ENCODE measurements at regions not wholly inside any gene's neighbourhood (a gene's known extent, or its start where the extent isn't known, plus 50 kb on each side); places are given as distances from the start of the nearest gene placed in this dataset.

GRCh38 chr6:48472535-48472934 lies 361.5 kb upstream of the PTCHD4 start:
- ChIA-PET POLR2A (no interaction called here), CTCF (no interaction called here)
- no peak for DNase-seq (ENCODE audit: low read depth, low spot score)
- Histone ChIP-seq H3K27ac (ENCODE audit: low read depth, low read length) (no peak overlapping the region), H3K4me3 (ENCODE audit: low read depth, low read length) (no peak overlapping the region), H3K27me3 (ENCODE audit: control insufficient read depth, insufficient read depth, low read length) (no peaks in the 10 kb centered on the region), H3K9me3 (ENCODE audit: control insufficient read depth, insufficient read depth, low read length) (no peaks in the 10 kb centered on the region)
- TF ChIP-seq CTCF (IDR thresholded peaks at IDR 0.05; ENCODE audit: low read depth, low read length): no peak

DNA sequence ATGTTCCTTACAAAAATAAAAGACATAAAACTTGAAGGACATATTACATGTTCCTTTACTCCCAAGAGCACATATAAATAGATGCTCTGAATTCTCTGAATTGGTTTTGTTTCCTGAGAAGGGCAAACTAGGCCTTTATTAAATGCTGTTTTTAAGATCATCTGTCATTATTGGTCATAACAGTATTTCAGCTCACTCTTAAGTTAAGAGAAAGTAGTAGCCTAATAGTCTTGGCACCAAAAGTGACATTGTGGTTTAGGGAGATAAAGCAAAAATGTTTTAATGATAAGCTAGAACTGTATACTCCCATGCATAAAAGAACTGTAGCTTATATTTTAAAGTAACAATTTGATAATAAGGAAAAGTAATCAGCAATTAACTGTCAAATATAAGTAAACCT lies 361.1 kb upstream of the PTCHD4 start:
- Histone ChIP-seq H3K27ac (ENCODE audit: low read depth, low read length) (no peak overlapping the region), H3K27me3 (ENCODE audit: control insufficient read depth, insufficient read depth, low read length) (no peaks in the 10 kb centered on the region), H3K4me3 (ENCODE audit: low read depth, low read length) (no peak overlapping the region), H3K9me3 (ENCODE audit: control insufficient read depth, insufficient read depth, low read length) (no peaks in the 10 kb centered on the region)
- TF ChIP-seq CTCF (IDR thresholded peaks at IDR 0.05; ENCODE audit: low read depth, low read length): no peak
- ChIA-PET POLR2A (no interaction called here), CTCF (interaction anchor here (1.0 kb wide), 1 partner anchor 684 kb away, joined by 4 read pairs; no protein-coding TSS in a partner anchor)
- DNase-seq (ENCODE audit: low read depth, low spot score): no peak

DNA sequence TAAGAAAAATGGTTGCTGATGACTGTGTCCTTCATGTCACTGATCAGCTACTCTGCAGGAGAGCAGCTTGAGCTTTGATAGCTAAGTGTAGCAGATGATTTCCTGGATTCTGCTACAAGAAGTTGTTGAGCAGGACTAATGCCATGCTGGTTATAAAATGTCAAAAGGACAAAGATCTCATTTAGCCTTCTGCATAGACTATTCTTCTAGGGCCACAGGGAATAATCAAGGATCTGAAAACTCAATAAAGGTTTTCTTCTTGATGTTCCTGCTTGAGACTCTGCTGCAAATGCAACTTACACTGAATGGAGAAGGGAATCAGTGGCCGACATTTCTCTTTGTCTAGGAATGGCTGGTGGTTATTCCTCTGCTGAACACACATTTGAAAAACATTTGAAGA lies 360.3 kb upstream of the PTCHD4 start:
- no peak for DNase-seq (ENCODE audit: low read depth, low spot score)
- Histone ChIP-seq H3K4me3 (ENCODE audit: low read depth, low read length) (no peak overlapping the region), H3K27me3 (ENCODE audit: control insufficient read depth, insufficient read depth, low read length) (no peaks in the 10 kb centered on the region), H3K9me3 (ENCODE audit: control insufficient read depth, insufficient read depth, low read length) (no peaks in the 10 kb centered on the region), H3K27ac (ENCODE audit: low read depth, low read length) (no peak overlapping the region)
- POLR2A ChIA-PET: no interaction called here
- TF ChIP-seq CTCF (IDR thresholded peaks at IDR 0.05; ENCODE audit: low read depth, low read length): no peak
- CTCF ChIA-PET: interaction anchor here (1.0 kb wide), 1 partner anchor 683 kb away, joined by 4 read pairs; no protein-coding TSS in a partner anchor

DNA sequence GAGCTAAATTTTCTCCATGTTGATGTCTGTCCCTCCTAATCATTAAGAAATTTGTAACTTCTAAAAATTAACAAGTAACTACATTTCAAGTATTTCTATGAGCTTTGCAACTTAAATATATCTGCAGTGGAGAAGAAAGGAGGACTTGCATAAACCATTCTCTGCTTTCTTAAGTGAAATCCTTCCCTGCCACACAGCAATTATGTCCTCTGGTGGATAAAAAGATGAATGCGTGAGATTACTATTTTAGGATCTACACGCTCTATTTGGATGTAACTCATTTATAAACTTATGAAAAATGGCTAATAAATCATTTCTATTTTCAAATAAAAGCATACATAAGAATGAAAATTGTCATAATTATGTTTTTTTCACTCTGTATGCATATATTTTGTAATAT lies 338.0 kb upstream of the PTCHD4 start:
- ChIA-PET POLR2A (no interaction called here), CTCF (no interaction called here)
- TF ChIP-seq CTCF (IDR thresholded peaks at IDR 0.05; ENCODE audit: low read depth, low read length): peak; percentile 37
- H3K4me3 ChIP-seq (ENCODE audit: low read depth, low read length): no peak overlapping the region
- H3K27me3 ChIP-seq (ENCODE audit: control insufficient read depth, insufficient read depth, low read length): no peaks in the 10 kb centered on the region
- no peaks in the 10 kb centered on the region for H3K9me3 ChIP-seq (ENCODE audit: control insufficient read depth, insufficient read depth, low read length)
- DNase-seq (ENCODE audit: low read depth, low spot score): no peak
- no peak overlapping the region for H3K27ac ChIP-seq (ENCODE audit: low read depth, low read length)

DNA sequence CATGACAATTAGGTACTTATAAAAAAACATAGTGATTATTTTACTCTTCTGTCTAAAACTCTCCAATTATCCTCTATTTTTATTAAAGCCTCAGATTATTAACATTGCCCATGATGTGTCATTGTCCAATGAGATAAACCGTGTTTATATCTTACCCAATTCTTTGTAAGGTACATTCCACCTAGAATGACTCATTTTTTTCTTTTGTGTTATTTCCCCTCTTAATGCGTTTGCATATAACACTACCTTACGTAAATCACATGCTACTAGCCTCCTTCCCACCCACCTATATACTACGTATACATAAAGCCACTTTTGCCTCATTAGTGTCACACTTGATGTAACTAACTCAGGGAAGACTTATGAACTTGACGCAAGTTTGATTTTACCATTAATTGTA lies 336.3 kb upstream of the PTCHD4 start:
- DNase-seq (ENCODE audit: low read depth, low spot score): no peak
- ChIA-PET POLR2A (no interaction called here), CTCF (no interaction called here)
- H3K4me3 ChIP-seq (ENCODE audit: low read depth, low read length): no peak overlapping the region
- H3K9me3 ChIP-seq (ENCODE audit: control insufficient read depth, insufficient read depth, low read length): no peaks in the 10 kb centered on the region
- H3K27me3 ChIP-seq (ENCODE audit: control insufficient read depth, insufficient read depth, low read length): no peaks in the 10 kb centered on the region
- H3K27ac ChIP-seq (ENCODE audit: low read depth, low read length): no peak overlapping the region
- TF ChIP-seq CTCF (IDR thresholded peaks at IDR 0.05; ENCODE audit: low read depth, low read length): no peak
